ENCODE measurements at regions not wholly inside any gene's neighbourhood (a gene's known extent, or its start where the extent isn't known, plus 50 kb on each side); places are given as distances from the start of the nearest gene placed in this dataset.
"Not testable (repeated sequence)": the region's sequence is repeated elsewhere in the genome, so short reads cannot be mapped to it uniquely, and the experiment has no call there.

DNA sequence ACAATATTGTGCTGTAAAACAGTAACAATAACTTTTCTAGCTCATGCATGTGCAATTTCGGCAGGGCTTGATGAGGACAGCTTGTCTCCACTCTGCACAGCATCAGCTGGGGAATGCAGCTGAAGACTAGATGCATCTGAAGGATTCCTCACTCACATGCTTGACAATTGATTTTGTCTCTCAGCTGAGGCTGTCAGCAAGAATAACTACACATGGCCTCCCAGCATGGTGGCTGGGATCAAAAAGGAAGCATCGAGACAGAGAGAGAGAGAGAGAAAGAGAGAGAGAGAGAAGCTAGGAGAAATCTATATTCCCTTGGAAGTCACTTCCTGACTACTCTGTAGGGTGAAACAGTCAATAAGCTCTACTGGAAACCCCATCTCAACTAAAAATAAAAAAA lies 487.1 kb downstream of the PLOD2 start:
- H3K27me3 ChIP-seq (ENCODE audit: control insufficient read depth in 1 of 2, insufficient read depth in 2 of 2, low read length in 2 of 2), result no peaks in the 10 kb centered on the region
- H3K9me3 ChIP-seq (ENCODE audit: control insufficient read depth in 2 of 2, low read length in 2 of 2), result no peaks in the 10 kb centered on the region
- H3K9ac ChIP-seq (ENCODE audit: low read length in 2 of 2), result no peak overlapping the region
- H3K27ac ChIP-seq (ENCODE audit: low read length), result no peak overlapping the region
- no peak overlapping the region for H3K4me3 ChIP-seq (ENCODE audit: low read length in 2 of 2)
- no peaks in the 10 kb centered on the region for H3K36me3 ChIP-seq (ENCODE audit: control insufficient read depth in 2 of 2, insufficient read depth in 2 of 2, low read length in 2 of 2)
- H3K4me1 ChIP-seq (ENCODE audit: control insufficient read depth, insufficient read depth, low read length), result no peaks in the 10 kb centered on the region

DNA sequence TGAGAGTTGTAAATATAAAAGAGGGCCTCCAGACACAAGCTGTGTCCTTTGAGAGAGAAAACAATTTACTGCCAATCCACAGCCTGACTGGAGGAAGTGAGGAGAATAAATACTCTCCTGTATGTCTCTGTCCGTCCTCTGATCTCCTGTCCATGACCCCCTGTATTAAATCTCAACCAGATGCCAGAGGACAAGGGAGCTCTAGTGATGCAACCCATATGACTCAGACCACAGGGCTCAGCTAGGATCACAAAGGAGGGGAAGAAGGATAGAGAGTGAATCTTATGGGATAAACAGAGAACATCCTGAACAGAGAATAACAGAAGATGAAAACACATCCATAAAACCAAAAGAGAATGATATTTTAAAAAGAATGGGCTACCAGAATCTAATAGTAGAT lies 482.6 kb downstream of the PLOD2 start:
- Histone ChIP-seq H3K27ac (ENCODE audit: low read length) (no peak overlapping the region), H3K9ac (ENCODE audit: low read length in 2 of 2) (no peak overlapping the region), H3K36me3 (ENCODE audit: control insufficient read depth in 2 of 2, insufficient read depth in 2 of 2, low read length in 2 of 2) (no peaks in the 10 kb centered on the region), H3K4me1 (ENCODE audit: control insufficient read depth, insufficient read depth, low read length) (no peaks in the 10 kb centered on the region), H3K27me3 (ENCODE audit: control insufficient read depth in 1 of 2, insufficient read depth in 2 of 2, low read length in 2 of 2) (no peaks in the 10 kb centered on the region), H3K9me3 (ENCODE audit: control insufficient read depth in 2 of 2, low read length in 2 of 2) (no peaks in the 10 kb centered on the region), H3K4me3 (ENCODE audit: low read length in 2 of 2) (no peak overlapping the region)

DNA sequence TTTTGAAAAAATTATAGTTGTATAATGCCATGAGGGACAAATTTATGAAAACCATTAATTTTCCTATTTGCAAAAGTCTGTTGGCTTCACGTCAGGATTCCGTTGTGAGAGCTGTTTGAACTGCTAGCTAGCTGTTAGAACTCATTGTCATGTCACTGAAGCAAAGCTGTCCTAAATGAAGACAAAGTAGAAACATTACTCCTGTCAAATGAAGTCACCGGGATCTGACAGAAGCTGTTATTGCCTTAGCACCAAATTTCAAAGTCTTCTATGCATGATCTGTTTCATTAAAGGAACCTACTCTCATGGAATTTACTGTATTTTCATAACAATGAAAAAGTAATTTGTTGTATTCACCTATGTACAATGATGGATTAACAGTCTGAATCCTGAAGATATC lies 479.8 kb downstream of the PLOD2 start:
- H3K36me3 ChIP-seq (ENCODE audit: control insufficient read depth in 2 of 2, insufficient read depth in 2 of 2, low read length in 2 of 2), result no peaks in the 10 kb centered on the region
- no peaks in the 10 kb centered on the region for H3K4me1 ChIP-seq (ENCODE audit: control insufficient read depth, insufficient read depth, low read length)
- H3K27ac ChIP-seq (ENCODE audit: low read length), result no peak overlapping the region
- H3K4me3 ChIP-seq (ENCODE audit: low read length in 2 of 2), result no peak overlapping the region
- H3K9me3 ChIP-seq (ENCODE audit: control insufficient read depth in 2 of 2, low read length in 2 of 2), result no peaks in the 10 kb centered on the region
- H3K27me3 ChIP-seq (ENCODE audit: control insufficient read depth in 1 of 2, insufficient read depth in 2 of 2, low read length in 2 of 2), result no peaks in the 10 kb centered on the region
- no peak overlapping the region for H3K9ac ChIP-seq (ENCODE audit: low read length in 2 of 2)

DNA sequence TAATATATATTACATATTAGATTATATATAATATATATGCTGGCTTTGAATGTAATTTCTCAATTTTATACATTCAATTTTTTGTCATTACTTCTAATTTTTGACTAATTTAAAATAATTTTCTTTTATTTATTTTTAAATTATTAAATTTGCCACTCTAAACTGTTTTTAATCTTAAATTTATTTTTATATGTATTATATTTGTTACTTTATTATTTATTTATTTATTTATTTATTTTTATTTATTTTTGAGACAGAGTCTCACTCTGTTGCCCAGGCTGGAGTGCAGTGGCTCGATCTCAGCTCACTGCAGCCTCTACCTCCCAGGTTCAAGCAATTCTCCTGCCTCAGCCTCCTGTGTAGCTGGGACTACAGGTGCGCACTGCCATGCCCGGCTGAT lies 473.0 kb downstream of the PLOD2 start:
- H3K4me3 ChIP-seq (ENCODE audit: low read length in 2 of 2); H3K36me3 ChIP-seq (ENCODE audit: control insufficient read depth in 2 of 2, insufficient read depth in 2 of 2, low read length in 2 of 2); H3K27ac ChIP-seq (ENCODE audit: low read length); H3K9me3 ChIP-seq (ENCODE audit: control insufficient read depth in 2 of 2, low read length in 2 of 2); H3K9ac ChIP-seq (ENCODE audit: low read length in 2 of 2); H3K4me1 ChIP-seq (ENCODE audit: control insufficient read depth, insufficient read depth, low read length); H3K27me3 ChIP-seq (ENCODE audit: control insufficient read depth in 1 of 2, insufficient read depth in 2 of 2, low read length in 2 of 2): not testable (repeated sequence)

DNA sequence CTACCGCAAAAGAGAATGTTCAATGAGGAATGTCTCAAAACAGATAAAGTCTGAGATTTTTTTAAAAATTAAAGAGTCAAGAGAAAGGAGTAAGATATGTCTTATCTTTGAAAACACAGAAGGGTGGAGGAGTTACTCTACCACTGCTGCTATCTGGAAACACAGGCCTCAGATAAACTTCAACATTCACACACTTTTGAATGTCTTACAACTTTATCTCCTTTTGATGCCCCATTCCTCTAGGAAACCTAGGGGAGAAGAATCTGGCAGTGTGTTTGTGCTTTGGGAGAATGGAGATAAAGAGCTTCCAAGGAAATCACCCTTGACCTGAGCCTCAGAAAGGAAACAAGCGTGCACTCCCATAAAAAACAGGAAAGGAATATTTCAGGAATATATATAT lies 468.2 kb downstream of the PLOD2 start:
- Histone ChIP-seq H3K27ac (ENCODE audit: low read length) (no peak overlapping the region), H3K9ac (ENCODE audit: low read length in 2 of 2) (no peak overlapping the region)

DNA sequence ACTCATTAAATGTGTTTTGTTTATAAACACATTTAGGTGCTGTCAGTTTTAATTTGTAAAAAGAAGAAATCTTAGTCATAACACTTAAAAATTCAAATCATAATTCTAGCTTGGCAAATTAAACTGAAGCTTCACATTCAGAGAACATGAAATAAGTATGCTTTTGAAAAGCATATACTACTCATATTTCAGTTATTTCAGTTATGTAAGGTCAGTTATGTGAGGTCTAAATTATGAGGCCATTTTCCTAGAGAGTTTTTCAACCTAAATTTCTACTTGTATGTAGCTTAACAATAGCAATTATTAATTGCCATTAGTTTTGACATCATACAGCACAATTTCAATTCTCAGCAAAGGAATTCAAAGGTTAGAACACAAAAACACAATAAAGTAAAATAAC lies 465.0 kb downstream of the PLOD2 start:
- H3K36me3 ChIP-seq (ENCODE audit: control insufficient read depth in 2 of 2, insufficient read depth in 2 of 2, low read length in 2 of 2), result no peaks in the 10 kb centered on the region
- no peaks in the 10 kb centered on the region for H3K9me3 ChIP-seq (ENCODE audit: control insufficient read depth in 2 of 2, low read length in 2 of 2)
- H3K9ac ChIP-seq (ENCODE audit: low read length in 2 of 2), result no peak overlapping the region
- H3K4me3 ChIP-seq (ENCODE audit: low read length in 2 of 2), result no peak overlapping the region
- no peaks in the 10 kb centered on the region for H3K27me3 ChIP-seq (ENCODE audit: control insufficient read depth in 1 of 2, insufficient read depth in 2 of 2, low read length in 2 of 2)
- H3K27ac ChIP-seq (ENCODE audit: low read length), result no peak overlapping the region
- no peaks in the 10 kb centered on the region for H3K4me1 ChIP-seq (ENCODE audit: control insufficient read depth, insufficient read depth, low read length)

More for the DNA sequence above, 468.2 kb downstream of the PLOD2 start:
- Histone ChIP-seq H3K36me3 (ENCODE audit: control insufficient read depth in 2 of 2, insufficient read depth in 2 of 2, low read length in 2 of 2) (no peaks in the 10 kb centered on the region), H3K27me3 (ENCODE audit: control insufficient read depth in 1 of 2, insufficient read depth in 2 of 2, low read length in 2 of 2) (no peaks in the 10 kb centered on the region), H3K4me1 (ENCODE audit: control insufficient read depth, insufficient read depth, low read length) (no peaks in the 10 kb centered on the region), H3K9me3 (ENCODE audit: control insufficient read depth in 2 of 2, low read length in 2 of 2) (no peaks in the 10 kb centered on the region), H3K4me3 (ENCODE audit: low read length in 2 of 2) (no peak overlapping the region)

DNA sequence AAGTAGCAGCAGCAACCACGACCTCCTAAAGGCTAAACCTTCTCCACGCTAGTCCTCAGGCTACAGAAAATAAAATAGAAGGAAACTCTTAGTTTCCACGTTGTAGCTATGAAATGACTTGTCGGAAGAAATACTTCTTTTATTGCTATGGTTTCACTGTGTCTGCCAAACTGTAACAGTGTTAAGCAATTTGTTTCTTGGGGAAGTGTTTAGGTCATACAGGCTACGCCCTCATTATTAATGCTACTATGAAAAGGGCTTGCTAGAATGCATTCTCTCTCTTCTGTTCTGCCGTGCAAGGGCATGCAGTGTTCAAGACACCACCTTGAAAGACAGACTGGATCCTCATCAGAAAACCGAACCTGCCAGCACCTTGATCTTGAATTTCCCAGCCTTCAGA lies 462.7 kb downstream of the PLOD2 start:
- Histone ChIP-seq H3K9me3 (ENCODE audit: control insufficient read depth in 2 of 2, low read length in 2 of 2) (no peaks in the 10 kb centered on the region), H3K27ac (ENCODE audit: low read length) (no peak overlapping the region)

DNA sequence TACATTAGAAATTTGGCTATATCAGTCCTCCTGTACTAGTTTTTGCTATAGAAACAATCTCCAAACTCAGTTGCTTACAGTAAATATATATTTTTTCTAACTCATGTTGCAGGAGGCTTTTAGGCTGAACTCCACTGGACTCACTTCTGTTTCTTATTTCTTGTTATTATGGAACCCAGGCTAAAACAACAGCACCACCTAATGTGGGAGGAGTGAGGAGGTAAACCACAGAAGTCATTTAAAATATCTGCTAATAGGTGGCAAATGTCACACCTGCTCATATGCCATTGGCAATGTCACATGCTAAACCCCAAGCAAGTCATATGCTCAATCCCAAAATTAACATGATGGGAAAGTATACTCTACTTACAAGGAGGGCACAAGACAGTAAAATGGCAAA lies 462.2 kb downstream of the PLOD2 start:
- no peak overlapping the region for H3K9ac ChIP-seq (ENCODE audit: low read length in 2 of 2)
- no peaks in the 10 kb centered on the region for H3K27me3 ChIP-seq (ENCODE audit: control insufficient read depth in 1 of 2, insufficient read depth in 2 of 2, low read length in 2 of 2)
- no peaks in the 10 kb centered on the region for H3K4me1 ChIP-seq (ENCODE audit: control insufficient read depth, insufficient read depth, low read length)
- H3K9me3 ChIP-seq (ENCODE audit: control insufficient read depth in 2 of 2, low read length in 2 of 2), result no peaks in the 10 kb centered on the region
- H3K4me3 ChIP-seq (ENCODE audit: low read length in 2 of 2), result no peak overlapping the region
- no peak overlapping the region for H3K27ac ChIP-seq (ENCODE audit: low read length)
- H3K36me3 ChIP-seq (ENCODE audit: control insufficient read depth in 2 of 2, insufficient read depth in 2 of 2, low read length in 2 of 2), result no peaks in the 10 kb centered on the region

More for the DNA sequence above, 462.7 kb downstream of the PLOD2 start:
- Histone ChIP-seq H3K4me1 (ENCODE audit: control insufficient read depth, insufficient read depth, low read length) (no peaks in the 10 kb centered on the region), H3K36me3 (ENCODE audit: control insufficient read depth in 2 of 2, insufficient read depth in 2 of 2, low read length in 2 of 2) (no peaks in the 10 kb centered on the region), H3K4me3 (ENCODE audit: low read length in 2 of 2) (peak overlapping the region in 1 of 2 donors; percentile 9), H3K27me3 (ENCODE audit: control insufficient read depth in 1 of 2, insufficient read depth in 2 of 2, low read length in 2 of 2) (no peaks in the 10 kb centered on the region), H3K9ac (ENCODE audit: low read length in 2 of 2) (no peak overlapping the region)

DNA sequence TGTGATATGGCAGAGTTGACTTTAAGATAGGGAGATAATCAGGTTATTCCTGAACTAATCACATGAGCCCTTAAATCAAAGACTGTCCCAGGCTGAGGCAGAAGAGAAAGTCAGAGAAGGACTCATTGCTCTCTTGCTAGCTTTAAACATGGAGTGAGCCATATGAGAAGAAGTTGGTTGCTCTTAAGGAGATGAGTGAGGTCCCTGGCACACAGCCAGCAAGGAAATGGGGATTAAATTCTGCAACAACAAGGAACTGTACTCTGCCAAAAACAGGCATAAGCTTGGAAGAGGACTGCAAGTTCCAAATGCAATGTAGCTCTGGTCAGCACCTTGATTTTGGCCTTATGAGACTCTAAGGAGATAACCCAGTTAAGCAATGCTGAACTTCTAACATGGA lies 457.0 kb downstream of the PLOD2 start:
- Histone ChIP-seq H3K36me3 (ENCODE audit: control insufficient read depth in 2 of 2, insufficient read depth in 2 of 2, low read length in 2 of 2) (no peaks in the 10 kb centered on the region), H3K4me3 (ENCODE audit: low read length in 2 of 2) (no peak overlapping the region), H3K4me1 (ENCODE audit: control insufficient read depth, insufficient read depth, low read length) (no peaks in the 10 kb centered on the region), H3K27ac (ENCODE audit: low read length) (no peak overlapping the region), H3K9me3 (ENCODE audit: control insufficient read depth in 2 of 2, low read length in 2 of 2) (no peaks in the 10 kb centered on the region), H3K9ac (ENCODE audit: low read length in 2 of 2) (no peak overlapping the region), H3K27me3 (ENCODE audit: control insufficient read depth in 1 of 2, insufficient read depth in 2 of 2, low read length in 2 of 2) (no peaks in the 10 kb centered on the region)

DNA sequence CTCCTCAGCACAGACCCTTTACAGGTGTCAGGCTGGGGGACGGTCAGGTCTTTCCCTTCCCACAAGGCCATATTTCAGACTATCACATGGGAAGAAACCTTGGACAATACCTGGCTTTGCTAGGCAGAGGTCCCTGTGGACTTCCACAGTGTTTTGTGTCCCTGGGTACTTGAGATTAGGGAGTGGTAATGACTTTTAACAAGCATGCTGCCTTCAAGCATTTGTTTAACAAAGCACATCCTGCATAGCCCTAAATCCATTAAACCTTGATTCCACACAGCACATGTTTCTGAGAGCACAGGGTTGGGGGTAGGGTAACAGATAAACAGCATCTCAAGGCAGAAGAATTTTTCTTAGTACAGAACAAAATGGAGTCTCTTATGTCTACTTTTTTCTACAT lies 451.2 kb downstream of the PLOD2 start:
- H3K9ac ChIP-seq (ENCODE audit: low read length in 2 of 2); H3K27me3 ChIP-seq (ENCODE audit: control insufficient read depth in 1 of 2, insufficient read depth in 2 of 2, low read length in 2 of 2); H3K4me1 ChIP-seq (ENCODE audit: control insufficient read depth, insufficient read depth, low read length); H3K4me3 ChIP-seq (ENCODE audit: low read length in 2 of 2); H3K9me3 ChIP-seq (ENCODE audit: control insufficient read depth in 2 of 2, low read length in 2 of 2); H3K27ac ChIP-seq (ENCODE audit: low read length); H3K36me3 ChIP-seq (ENCODE audit: control insufficient read depth in 2 of 2, insufficient read depth in 2 of 2, low read length in 2 of 2): not testable (repeated sequence)

DNA sequence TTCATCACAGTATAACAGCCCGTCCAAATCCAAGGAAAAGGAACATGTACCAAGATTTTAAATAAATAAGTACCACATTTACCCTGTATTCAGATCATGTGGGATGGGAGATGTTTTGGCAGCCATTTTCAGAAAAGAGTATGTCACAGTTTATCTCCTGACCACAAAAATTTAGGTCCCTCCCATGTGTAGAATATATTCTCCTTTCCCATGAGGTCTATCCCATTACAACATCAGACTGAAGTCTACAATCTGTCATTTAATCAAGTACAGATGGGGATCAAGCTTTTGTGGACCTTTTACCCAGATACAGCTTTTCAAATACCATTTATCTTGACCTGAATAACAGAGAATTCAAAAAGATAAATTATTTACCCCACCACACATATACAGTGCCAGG lies 444.5 kb downstream of the PLOD2 start:
- Histone ChIP-seq H3K27me3 (ENCODE audit: control insufficient read depth in 1 of 2, insufficient read depth in 2 of 2, low read length in 2 of 2) (no peaks in the 10 kb centered on the region), H3K36me3 (ENCODE audit: control insufficient read depth in 2 of 2, insufficient read depth in 2 of 2, low read length in 2 of 2) (no peaks in the 10 kb centered on the region), H3K27ac (ENCODE audit: low read length) (no peak overlapping the region), H3K9ac (ENCODE audit: low read length in 2 of 2) (no peak overlapping the region), H3K9me3 (ENCODE audit: control insufficient read depth in 2 of 2, low read length in 2 of 2) (no peaks in the 10 kb centered on the region), H3K4me1 (ENCODE audit: control insufficient read depth, insufficient read depth, low read length) (no peaks in the 10 kb centered on the region), H3K4me3 (ENCODE audit: low read length in 2 of 2) (no peak overlapping the region)

DNA sequence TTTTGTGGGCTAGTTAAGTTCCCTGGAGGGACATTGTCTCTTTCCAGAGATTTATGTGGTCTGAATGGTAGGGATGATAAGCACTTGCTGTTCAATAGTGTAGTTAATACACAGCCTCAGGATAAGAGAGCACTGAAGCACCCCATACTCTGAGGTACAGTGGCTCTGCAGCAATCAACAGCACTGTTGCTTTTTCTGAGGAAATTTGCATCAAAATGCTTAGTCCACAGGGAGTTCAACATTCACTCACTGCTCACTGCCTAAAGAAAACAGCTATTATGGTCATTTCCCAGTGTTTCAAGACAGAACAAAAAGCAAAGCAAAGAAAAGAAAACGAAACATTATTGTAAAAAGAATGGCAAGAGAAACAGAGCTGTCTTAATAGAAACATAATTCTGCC lies 441.9 kb downstream of the PLOD2 start:
- H3K9ac ChIP-seq (ENCODE audit: low read length in 2 of 2), result no peak overlapping the region
- H3K36me3 ChIP-seq (ENCODE audit: control insufficient read depth in 2 of 2, insufficient read depth in 2 of 2, low read length in 2 of 2), result no peaks in the 10 kb centered on the region
- H3K4me3 ChIP-seq (ENCODE audit: low read length in 2 of 2), result no peak overlapping the region
- no peaks in the 10 kb centered on the region for H3K9me3 ChIP-seq (ENCODE audit: control insufficient read depth in 2 of 2, low read length in 2 of 2)
- no peaks in the 10 kb centered on the region for H3K27me3 ChIP-seq (ENCODE audit: control insufficient read depth in 1 of 2, insufficient read depth in 2 of 2, low read length in 2 of 2)
- no peaks in the 10 kb centered on the region for H3K4me1 ChIP-seq (ENCODE audit: control insufficient read depth, insufficient read depth, low read length)
- H3K27ac ChIP-seq (ENCODE audit: low read length), result no peak overlapping the region

All from stomach smooth muscle (tissue), 2 donors.